ENCODE measurements at regions not wholly inside any gene's neighbourhood (a gene's known extent, or its start where the extent isn't known, plus 50 kb on each side); places are given as distances from the start of the nearest gene placed in this dataset.

DNA sequence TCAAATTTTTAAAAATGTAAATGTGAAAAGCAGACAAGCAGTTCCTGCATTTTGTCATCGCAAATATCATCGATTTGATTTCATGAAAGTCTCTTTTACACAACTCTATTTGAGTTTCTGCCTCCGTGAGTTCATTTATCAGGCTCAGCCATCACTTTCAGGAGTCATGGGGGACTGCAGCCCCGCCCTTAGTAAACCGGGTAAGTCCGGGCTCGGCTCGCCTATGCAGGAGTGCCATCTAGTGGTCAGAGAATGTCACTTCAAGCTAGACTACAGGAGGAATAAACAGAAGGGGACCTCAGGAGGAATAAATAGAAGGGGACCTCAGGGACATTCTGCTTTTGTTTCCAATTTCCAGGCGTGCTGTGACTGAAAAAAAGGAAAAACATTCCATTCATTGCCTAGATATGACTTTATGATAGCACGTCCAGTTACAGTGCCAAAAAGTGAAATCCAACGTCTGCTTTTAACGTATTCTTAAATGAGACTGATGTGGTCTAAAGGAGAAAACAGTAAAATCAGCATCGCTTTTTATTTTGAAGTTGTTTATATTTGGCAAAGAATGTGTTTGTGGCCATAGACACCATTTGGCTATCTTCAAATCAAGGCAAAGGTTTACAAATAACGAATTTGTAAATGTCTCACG lies 333.9 kb downstream of the HACE1 start (continued):
- TF ChIP-seq, protein P1, sequence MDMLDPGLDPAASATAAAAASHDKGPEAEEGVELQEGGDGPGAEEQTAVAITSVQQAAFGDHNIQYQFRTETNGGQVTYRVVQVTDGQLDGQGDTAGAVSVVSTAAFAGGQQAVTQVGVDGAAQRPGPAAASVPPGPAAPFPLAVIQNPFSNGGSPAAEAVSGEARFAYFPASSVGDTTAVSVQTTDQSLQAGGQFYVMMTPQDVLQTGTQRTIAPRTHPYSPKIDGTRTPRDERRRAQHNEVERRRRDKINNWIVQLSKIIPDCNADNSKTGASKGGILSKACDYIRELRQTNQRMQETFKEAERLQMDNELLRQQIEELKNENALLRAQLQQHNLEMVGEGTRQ (IDR thresholded peaks at IDR 0.05; ENCODE audit: low read depth, low read length) = no peak
- TF ChIP-seq, protein P1 (CRISPR knock-in tag; IDR thresholded peaks at IDR 0.05; ENCODE audit: borderline replicate concordance) = no peak
- no peak for TF ChIP-seq ZBTB8A (CRISPR knock-in tag; IDR thresholded peaks at IDR 0.05; ENCODE audit: borderline replicate concordance, low read depth)
- TF ChIP-seq, protein P2, sequence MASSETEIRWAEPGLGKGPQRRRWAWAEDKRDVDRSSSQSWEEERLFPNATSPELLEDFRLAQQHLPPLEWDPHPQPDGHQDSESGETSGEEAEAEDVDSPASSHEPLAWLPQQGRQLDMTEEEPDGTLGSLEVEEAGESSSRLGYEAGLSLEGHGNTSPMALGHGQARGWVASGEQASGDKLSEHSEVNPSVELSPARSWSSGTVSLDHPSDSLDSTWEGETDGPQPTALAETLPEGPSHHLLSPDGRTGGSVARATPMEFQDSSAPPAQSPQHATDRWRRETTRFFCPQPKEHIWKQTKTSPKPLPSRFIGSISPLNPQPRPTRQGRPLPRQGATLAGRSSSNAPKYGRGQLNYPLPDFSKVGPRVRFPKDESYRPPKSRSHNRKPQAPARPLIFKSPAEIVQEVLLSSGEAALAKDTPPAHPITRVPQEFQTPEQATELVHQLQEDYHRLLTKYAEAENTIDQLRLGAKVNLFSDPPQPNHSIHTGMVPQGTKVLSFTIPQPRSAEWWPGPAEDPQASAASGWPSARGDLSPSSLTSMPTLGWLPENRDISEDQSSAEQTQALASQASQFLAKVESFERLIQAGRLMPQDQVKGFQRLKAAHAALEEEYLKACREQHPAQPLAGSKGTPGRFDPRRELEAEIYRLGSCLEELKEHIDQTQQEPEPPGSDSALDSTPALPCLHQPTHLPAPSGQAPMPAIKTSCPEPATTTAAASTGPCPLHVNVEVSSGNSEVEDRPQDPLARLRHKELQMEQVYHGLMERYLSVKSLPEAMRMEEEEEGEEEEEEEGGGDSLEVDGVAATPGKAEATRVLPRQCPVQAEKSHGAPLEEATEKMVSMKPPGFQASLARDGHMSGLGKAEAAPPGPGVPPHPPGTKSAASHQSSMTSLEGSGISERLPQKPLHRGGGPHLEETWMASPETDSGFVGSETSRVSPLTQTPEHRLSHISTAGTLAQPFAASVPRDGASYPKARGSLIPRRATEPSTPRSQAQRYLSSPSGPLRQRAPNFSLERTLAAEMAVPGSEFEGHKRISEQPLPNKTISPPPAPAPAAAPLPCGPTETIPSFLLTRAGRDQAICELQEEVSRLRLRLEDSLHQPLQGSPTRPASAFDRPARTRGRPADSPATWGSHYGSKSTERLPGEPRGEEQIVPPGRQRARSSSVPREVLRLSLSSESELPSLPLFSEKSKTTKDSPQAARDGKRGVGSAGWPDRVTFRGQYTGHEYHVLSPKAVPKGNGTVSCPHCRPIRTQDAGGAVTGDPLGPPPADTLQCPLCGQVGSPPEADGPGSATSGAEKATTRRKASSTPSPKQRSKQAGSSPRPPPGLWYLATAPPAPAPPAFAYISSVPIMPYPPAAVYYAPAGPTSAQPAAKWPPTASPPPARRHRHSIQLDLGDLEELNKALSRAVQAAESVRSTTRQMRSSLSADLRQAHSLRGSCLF (CRISPR knock-in tag; IDR thresholded peaks at IDR 0.05; ENCODE audit: borderline replicate concordance) = no peak
- no peak for TF ChIP-seq RCOR2 (CRISPR knock-in tag; IDR thresholded peaks at IDR 0.05)
- no peak for TF ChIP-seq HDAC1 (CRISPR knock-in tag; IDR thresholded peaks at IDR 0.05)
- no peak for TF ChIP-seq PRPF4 (IDR thresholded peaks at IDR 0.05; ENCODE audit: low read depth, low read length, poor library complexity, severe bottlenecking)
- no peak for TF ChIP-seq HNRNPK (IDR thresholded peaks at IDR 0.05; ENCODE audit: low read depth, low read length, poor library complexity, severe bottlenecking)
- no peak for TF ChIP-seq ZIK1 (CRISPR knock-in tag; IDR thresholded peaks at IDR 0.05; ENCODE audit: borderline replicate concordance, low read depth)
- TF ChIP-seq ZSCAN9 (CRISPR knock-in tag; IDR thresholded peaks at IDR 0.05; ENCODE audit: borderline replicate concordance) = no peak
- TF ChIP-seq, protein P3, sequence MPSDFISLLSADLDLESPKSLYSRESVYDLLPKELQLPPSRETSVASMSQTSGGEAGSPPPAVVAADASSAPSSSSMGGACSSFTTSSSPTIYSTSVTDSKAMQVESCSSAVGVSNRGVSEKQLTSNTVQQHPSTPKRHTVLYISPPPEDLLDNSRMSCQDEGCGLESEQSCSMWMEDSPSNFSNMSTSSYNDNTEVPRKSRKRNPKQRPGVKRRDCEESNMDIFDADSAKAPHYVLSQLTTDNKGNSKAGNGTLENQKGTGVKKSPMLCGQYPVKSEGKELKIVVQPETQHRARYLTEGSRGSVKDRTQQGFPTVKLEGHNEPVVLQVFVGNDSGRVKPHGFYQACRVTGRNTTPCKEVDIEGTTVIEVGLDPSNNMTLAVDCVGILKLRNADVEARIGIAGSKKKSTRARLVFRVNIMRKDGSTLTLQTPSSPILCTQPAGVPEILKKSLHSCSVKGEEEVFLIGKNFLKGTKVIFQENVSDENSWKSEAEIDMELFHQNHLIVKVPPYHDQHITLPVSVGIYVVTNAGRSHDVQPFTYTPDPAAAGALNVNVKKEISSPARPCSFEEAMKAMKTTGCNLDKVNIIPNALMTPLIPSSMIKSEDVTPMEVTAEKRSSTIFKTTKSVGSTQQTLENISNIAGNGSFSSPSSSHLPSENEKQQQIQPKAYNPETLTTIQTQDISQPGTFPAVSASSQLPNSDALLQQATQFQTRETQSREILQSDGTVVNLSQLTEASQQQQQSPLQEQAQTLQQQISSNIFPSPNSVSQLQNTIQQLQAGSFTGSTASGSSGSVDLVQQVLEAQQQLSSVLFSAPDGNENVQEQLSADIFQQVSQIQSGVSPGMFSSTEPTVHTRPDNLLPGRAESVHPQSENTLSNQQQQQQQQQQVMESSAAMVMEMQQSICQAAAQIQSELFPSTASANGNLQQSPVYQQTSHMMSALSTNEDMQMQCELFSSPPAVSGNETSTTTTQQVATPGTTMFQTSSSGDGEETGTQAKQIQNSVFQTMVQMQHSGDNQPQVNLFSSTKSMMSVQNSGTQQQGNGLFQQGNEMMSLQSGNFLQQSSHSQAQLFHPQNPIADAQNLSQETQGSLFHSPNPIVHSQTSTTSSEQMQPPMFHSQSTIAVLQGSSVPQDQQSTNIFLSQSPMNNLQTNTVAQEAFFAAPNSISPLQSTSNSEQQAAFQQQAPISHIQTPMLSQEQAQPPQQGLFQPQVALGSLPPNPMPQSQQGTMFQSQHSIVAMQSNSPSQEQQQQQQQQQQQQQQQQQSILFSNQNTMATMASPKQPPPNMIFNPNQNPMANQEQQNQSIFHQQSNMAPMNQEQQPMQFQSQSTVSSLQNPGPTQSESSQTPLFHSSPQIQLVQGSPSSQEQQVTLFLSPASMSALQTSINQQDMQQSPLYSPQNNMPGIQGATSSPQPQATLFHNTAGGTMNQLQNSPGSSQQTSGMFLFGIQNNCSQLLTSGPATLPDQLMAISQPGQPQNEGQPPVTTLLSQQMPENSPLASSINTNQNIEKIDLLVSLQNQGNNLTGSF (CRISPR knock-in tag; IDR thresholded peaks at IDR 0.05) = no peak
- TF ChIP-seq, protein P4, sequence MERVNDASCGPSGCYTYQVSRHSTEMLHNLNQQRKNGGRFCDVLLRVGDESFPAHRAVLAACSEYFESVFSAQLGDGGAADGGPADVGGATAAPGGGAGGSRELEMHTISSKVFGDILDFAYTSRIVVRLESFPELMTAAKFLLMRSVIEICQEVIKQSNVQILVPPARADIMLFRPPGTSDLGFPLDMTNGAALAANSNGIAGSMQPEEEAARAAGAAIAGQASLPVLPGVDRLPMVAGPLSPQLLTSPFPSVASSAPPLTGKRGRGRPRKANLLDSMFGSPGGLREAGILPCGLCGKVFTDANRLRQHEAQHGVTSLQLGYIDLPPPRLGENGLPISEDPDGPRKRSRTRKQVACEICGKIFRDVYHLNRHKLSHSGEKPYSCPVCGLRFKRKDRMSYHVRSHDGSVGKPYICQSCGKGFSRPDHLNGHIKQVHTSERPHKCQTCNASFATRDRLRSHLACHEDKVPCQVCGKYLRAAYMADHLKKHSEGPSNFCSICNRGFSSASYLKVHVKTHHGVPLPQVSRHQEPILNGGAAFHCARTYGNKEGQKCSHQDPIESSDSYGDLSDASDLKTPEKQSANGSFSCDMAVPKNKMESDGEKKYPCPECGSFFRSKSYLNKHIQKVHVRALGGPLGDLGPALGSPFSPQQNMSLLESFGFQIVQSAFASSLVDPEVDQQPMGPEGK (CRISPR knock-in tag; IDR thresholded peaks at IDR 0.05) = peak; percentile 93
- no peak for TF ChIP-seq HNF4G (IDR thresholded peaks at IDR 0.05; ENCODE audit: borderline replicate concordance, low read depth, low read length)
- TF ChIP-seq HNF4G (CRISPR knock-in tag; IDR thresholded peaks at IDR 0.05; ENCODE audit: borderline replicate concordance, low read depth) = no peak

Measured in HepG2 (cell line).